ENCODE measurements at regions not wholly inside any gene's neighbourhood (a gene's known extent, or its start where the extent isn't known, plus 50 kb on each side); places are given as distances from the start of the nearest gene placed in this dataset.
"Not testable (repeated sequence)": the region's sequence is repeated elsewhere in the genome, so short reads cannot be mapped to it uniquely, and the experiment has no call there.

DNA sequence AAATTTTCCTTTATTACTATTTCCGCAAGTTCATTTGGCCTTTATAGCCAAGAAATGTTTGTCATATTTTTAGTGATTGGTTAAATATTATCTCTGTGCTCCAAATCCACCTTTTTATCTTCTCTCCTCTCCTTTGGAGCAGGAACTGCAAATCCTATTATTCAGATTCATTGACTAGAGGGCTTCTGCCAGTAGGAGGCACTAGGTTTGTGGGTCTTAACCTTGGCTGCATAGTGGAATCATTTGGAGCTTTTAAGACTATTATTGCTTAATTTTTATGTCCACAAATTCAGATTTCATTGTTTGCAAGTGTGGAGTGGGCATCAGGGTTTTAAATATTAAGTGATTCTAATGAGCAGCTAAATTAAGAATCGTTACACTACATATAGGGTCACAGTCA lies 75.3 kb upstream of the SYT10 start:
- DNase-seq (ENCODE audit: low read depth in 2 of 2), result no peak

GRCh38 chr12:33519566-33519965 lies 79.9 kb upstream of the SYT10 start:
- DNase-seq (ENCODE audit: low read depth in 2 of 2), result no peak

DNA sequence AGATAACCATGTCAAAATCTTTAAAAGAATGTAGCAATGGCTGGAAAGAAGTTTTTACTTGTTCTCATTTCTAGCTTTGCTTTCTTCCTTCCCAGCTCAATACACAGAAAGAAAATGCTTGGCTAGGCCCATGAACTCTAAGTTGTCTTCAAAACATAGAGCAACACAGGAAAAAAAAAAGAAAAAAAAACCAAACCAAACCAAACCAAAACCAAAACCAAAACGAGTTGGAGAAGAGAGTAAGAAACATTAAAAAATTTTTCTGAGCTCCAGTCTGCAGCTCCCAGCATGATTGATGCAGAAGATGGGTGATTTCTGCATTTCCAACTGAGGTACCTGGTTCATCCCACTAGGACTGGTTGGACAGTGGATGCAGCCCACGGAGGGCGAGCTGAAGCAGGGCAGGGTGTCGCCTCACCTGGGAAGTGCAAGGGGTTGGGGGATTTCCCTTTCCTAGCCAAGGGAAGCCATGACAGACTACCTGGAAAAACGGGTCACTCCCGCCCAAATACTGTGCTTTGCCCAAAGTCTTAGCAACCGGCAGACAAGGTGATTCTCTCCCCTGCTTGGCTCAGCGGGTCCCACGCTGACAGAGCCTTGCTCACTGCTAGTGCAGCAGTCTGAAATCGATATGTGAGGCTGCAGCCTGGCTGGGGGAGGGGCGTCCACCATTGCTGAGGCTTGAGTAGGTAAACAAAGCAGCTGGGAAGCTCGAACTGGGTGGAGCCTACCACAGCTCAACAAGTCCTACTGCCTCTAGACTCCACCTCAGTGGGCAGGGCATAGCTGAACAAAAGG lies 81.1 kb upstream of the SYT10 start:
- not testable (repeated sequence) for DNase-seq (ENCODE audit: low read depth in 2 of 2)

DNA sequence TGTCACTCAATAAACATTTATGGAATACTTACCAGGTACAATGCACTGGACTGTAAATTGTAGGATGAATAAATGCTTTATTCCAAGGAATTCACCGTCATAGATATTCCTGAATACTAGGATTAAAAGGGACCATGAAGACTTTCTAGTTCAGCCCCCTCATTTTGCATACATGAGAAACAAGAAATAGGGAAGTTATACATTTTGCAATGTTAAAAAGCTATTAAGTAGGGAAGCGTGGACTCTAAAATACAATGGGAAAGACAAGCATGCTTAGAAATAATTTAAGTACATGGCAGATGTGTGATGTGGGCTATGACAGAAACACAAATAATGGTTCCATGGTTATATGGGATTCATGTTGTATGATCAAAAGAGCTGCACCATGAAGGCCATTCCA lies 89.4 kb upstream of the SYT10 start:
- DNase-seq (ENCODE audit: low read depth in 2 of 2), result no peak

DNA sequence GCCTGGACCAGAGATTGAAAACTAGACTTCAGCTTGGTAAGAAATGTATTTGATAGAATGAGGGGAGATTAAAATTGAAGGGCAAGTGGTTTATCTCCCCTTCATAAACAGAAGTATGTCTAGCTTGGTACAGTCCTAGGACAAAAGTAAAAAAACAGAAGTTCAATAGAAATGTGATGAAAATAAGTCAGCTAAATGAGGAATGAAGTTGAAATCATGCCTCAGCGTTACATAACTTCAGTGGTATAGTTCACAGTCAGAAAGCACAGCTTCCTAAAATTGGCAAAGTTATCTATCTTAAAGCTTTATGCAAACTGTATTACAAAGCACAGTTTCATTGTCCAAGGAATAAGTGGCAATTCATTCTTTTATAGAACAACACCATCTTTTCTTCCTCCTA lies 90.2 kb upstream of the SYT10 start:
- DNase-seq (ENCODE audit: low read depth in 2 of 2), result no peak

- DNase-seq (ENCODE audit: low read depth in 2 of 2), result no peak
Observed at GRCh38 chr12:33531261-33531660, 91.6 kb upstream of the SYT10 start.

GRCh38 chr12:33533527-33533926 lies 93.9 kb upstream of the SYT10 start:
- DNase-seq (ENCODE audit: low read depth in 2 of 2), result no peak

DNA sequence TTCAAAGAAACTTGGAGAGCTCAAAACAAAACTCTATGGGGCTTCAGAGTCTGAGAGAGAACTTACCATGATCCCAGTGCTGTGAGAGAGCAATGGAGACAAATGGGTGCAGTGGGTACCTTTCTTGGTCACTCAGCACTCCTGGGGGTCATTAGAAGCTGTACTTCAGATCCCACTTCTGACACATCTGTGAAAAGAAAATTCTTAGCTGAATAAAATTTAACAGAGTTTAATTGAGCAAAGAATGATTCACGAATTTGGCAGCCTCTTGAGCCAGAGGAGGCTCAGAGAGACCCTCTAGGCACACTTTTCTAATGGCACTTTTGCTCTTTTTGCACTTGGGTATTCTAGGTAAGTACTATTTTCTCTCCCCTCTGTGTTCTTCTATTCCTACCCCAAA lies 96.8 kb upstream of the SYT10 start:
- DNase-seq (ENCODE audit: low read depth in 2 of 2), result no peak

DNA sequence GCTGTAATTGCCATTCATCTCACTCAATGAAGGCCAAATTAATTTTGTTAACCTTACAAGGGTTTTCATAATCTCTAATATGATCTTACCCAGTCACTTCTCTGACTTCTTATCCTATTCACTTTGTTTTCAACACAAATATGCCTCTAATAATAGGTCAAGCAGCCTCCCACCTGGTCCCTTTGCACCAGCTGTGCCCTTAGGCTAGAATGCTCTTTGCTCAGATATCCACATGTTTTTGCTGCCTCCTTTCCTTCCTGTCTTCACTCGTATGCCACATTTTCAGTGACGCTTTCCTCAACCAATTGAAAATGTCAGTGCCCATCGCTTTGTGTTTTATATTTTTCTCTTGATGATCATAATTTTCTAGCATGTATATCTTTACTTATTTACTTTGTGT lies 106.4 kb upstream of the SYT10 start:
- no peak for DNase-seq (ENCODE audit: low read depth in 2 of 2)

DNA sequence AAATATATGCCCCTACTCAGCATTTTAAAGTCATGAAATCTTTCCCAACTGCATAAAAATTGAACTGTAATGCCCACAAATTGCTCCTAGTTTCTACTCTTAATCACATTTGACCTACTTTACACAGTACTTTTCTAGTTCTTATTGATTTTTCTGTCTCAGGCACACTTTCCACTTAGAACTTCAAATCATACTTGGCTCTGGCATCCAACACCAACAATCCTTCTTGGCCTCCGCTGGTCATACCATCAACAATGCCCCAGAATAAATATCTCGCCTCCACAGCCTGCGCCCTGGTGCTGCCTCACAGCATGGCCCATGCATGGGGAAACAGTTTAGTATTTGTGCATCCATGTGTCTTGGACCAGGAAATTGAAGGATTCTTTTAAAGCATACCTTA lies 107.5 kb upstream of the SYT10 start:
- no peak for DNase-seq (ENCODE audit: low read depth in 2 of 2)

- DNase-seq (ENCODE audit: low read depth in 2 of 2), result not testable (repeated sequence)
Observed at GRCh38 chr12:33550214-33550613, 110.6 kb upstream of the SYT10 start.

GRCh38 chr12:33551006-33551405 lies 111.4 kb upstream of the SYT10 start:
- DNase-seq (ENCODE audit: low read depth in 2 of 2), result no peak

DNA sequence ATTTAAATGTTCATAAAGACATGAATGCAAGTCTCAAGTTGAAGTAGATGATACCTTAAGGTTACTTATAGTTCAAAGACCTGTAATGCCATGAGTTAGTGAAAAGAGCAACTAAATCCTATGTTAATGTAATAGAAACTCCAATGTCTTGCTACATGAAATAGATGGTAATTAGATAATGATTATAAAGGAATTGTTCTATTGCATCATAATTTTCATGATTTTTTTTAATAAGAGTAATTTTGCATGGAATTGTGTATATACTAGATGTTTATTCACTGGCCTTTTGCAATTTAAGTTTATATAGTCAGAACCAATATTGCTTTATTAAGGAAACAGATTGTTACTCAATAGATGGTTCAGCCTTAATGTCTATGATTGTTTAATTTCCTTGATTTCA lies 115.5 kb upstream of the SYT10 start:
- DNase-seq (ENCODE audit: low read depth in 2 of 2), result no peak

GRCh38 chr12:33560653-33561208 lies 121.1 kb upstream of the SYT10 start:
- no peak for DNase-seq (ENCODE audit: low read depth in 2 of 2)

GRCh38 chr12:33562401-33562800 lies 122.8 kb upstream of the SYT10 start:
- DNase-seq (ENCODE audit: low read depth in 2 of 2), result no peak

DNA sequence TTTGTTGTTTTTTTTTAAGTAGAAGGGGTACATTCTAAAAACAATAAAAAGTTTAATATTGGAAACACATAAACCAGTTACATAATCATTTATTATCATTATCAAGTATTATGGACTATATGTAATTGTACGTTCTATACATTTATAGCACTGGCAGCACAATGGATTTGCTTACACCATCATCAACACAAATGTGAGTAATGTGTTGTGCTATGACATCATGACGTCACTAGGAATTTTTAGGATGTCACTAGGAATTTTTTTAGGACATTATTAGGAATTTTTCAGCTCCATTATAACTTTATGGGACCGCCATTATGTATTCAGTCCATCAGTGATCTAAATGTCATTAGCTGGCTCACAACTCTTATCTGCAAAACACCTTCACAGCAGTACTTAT lies 126.8 kb upstream of the SYT10 start:
- no peak for DNase-seq (ENCODE audit: low read depth in 2 of 2)

GRCh38 chr12:33575346-33575745 lies 135.7 kb upstream of the SYT10 start:
- no peak for DNase-seq (ENCODE audit: low read depth in 2 of 2)

DNA sequence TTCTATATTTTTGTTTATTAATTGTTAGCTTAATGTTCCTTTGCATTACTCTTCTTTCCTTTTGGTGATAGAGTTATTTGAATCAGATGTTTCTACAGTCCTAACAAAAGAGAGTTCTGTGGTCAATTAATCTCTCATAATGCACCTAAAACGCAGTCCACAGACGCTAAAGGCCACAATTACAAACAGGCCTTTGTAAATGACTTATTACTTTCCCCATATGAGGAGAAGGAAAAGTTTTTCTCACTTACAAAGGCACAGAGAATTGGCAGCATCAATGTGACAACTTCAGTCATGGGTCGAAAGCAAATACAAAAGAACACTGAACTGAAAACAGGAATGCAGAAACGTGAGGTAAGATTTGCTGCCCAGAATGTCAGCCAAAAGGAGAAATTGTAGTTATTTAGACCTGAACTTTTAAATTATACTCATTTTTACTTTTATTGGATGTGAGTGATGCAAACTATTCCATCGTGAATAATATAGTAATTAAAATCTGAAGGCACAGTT lies 142.0 kb upstream of the SYT10 start:
- no peak for DNase-seq (ENCODE audit: low read depth in 2 of 2)

DNA sequence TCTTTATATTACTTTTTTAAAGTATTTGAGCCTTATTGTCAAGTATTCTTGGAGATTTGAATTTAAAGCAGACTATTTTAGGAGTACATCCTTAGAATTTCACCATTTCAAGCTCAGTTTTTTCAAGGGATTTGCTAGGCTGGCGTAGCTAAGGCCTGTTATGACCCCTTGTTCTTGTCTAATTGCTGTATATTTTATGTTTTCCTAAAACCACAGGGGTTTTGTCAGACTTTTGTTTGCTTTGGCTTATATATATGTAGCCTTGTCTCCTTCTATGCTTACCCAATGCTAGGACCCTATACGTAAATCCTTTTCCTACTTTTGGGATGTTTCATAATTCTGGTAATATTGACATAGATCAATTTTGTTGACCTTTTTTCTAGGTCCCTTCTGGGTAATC lies 147.0 kb upstream of the SYT10 start:
- no peak for DNase-seq (ENCODE audit: low read depth in 2 of 2)

GRCh38 chr12:33587354-33587753 lies 147.7 kb upstream of the SYT10 start:
- no peak for DNase-seq (ENCODE audit: low read depth in 2 of 2)

GRCh38 chr12:33587784-33588712 lies 148.4 kb upstream of the SYT10 start:
- peak in 1 of 2 donors; percentile 5 for DNase-seq (ENCODE audit: low read depth in 2 of 2)

DNA sequence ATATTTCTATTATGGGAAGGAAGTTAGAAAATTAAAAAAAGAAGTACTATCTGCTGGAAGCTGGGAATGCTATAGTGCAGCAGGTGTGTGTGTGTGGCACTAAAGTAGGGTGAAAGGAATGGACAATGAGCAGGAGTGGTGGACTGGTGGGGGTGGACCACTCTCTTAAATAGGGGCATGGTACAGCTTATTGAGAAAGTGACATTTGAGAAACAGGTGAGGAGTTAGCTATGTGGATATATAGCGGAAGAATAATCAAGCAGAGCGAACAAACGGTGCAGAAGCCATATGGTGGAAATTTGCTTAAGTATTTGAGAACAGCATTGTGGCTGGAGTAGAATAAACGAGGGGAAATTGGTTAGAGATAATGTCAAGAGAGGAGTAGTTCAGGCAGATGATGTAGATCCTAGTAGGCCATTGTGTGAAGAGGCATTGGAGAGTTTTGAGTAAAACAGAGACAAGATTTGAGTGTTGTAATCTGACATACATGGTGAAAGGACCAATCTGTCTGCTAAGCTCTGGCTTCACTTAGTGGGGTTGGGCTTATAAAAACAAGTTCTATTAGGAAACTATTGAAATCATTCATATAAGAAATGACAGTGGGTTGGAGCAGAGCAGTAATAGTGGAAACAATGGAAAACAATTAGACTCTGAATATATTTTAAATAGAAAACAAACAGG lies 149.2 kb upstream of the SYT10 start:
- no peak for DNase-seq (ENCODE audit: low read depth in 2 of 2)

Data from lung microvascular endothelial cell (primary cell).